H9 (cell line): ENCODE measurements at regions not wholly inside any gene's neighbourhood (a gene's known extent, or its start where the extent isn't known, plus 50 kb on each side); places are given as distances from the start of the nearest gene placed in this dataset.

ENCODE experiments used
- DNase-seq: peaks from one replicate; pipeline ENCODE4 v3.0.0-alpha.2; 2017
- H2AFZ ChIP-seq: one replicate; pipeline ENCODE4 v1.6.1; 2013; ENCODE audit warnings: mild to moderate bottlenecking, low read length, control low read depth, moderate library complexity
- H2AK5ac ChIP-seq: 2 replicates; pipeline ENCODE4 v1.6.1; 2013; ENCODE audit warnings: low read length, control low read depth, mixed read lengths; ENCODE audit not compliant: insufficient read length
- H2BK120ac ChIP-seq: one replicate; pipeline ENCODE4 v1.6.1; 2013; ENCODE audit warnings: low read depth, mild to moderate bottlenecking, low read length, control low read depth, inconsistent platforms; ENCODE audit not compliant: poor library complexity, severe bottlenecking
- H2BK12ac ChIP-seq: 2 replicates; pipeline ENCODE4 v1.6.1; 2013; ENCODE audit warnings: low read length, control low read depth, mixed read lengths, low read depth; ENCODE audit not compliant: insufficient read length
- H2BK15ac ChIP-seq: 2 replicates; pipeline ENCODE4 v1.6.1; 2013; ENCODE audit warnings: low read depth, low read length, control low read depth
- H2BK20ac ChIP-seq: one replicate; pipeline ENCODE4 v1.6.1; 2013; ENCODE audit warnings: low read depth, mild to moderate bottlenecking, low read length, control low read depth, inconsistent platforms; ENCODE audit not compliant: poor library complexity, severe bottlenecking
- H2BK5ac ChIP-seq: 2 replicates; pipeline ENCODE4 v1.6.1; 2013; ENCODE audit warnings: low read length, control low read depth, mixed read lengths; ENCODE audit not compliant: insufficient read length
- H3K14ac ChIP-seq: 2 replicates; pipeline ENCODE4 v1.6.1; 2013; ENCODE audit warnings: low read length, control low read depth; ENCODE audit not compliant: insufficient read depth
- H3K18ac ChIP-seq: 2 replicates; pipeline ENCODE4 v1.6.1; 2013; ENCODE audit warnings: low read depth, mild to moderate bottlenecking, mixed read lengths, low read length, control low read depth; ENCODE audit not compliant: insufficient read length
- H3K23ac ChIP-seq: 2 replicates; pipeline ENCODE4 v1.6.1; 2013; ENCODE audit warnings: low read length, control low read depth, mixed read lengths, low read depth; ENCODE audit not compliant: insufficient read length
- H3K23me2 ChIP-seq: 2 replicates; pipeline ENCODE4 v1.6.1; 2013; ENCODE audit warnings: low read depth, mild to moderate bottlenecking, mixed read lengths, low read length, control low read depth; ENCODE audit not compliant: insufficient read length, poor library complexity, severe bottlenecking
- H3K27ac ChIP-seq: 2 replicates; pipeline ENCODE4 v1.5.1; 2013; ENCODE audit warnings: low read length, control low read depth, mixed read lengths, low read depth; ENCODE audit not compliant: insufficient read length
- H3K27me3 ChIP-seq: 2 replicates; pipeline ENCODE4 v1.6.1; 2013; ENCODE audit warnings: low read length, control low read depth, inconsistent platforms; ENCODE audit not compliant: insufficient read depth
- H3K4ac ChIP-seq: 2 replicates; pipeline ENCODE4 v1.6.1; 2013; ENCODE audit warnings: low read depth, mild to moderate bottlenecking, control low read depth, inconsistent platforms, low read length, moderate library complexity
- H3K4me1 ChIP-seq: 2 replicates; pipeline ENCODE4 v1.6.1; 2013; ENCODE audit warnings: low read length, control low read depth, inconsistent platforms; ENCODE audit not compliant: insufficient read depth
- H3K4me2 ChIP-seq: 2 replicates; pipeline ENCODE4 v1.6.1; 2013; ENCODE audit warnings: low read length, control low read depth, mixed read lengths; ENCODE audit not compliant: insufficient read length, insufficient read depth
- H3K56ac ChIP-seq: 2 replicates; pipeline ENCODE4 v1.6.1; 2013; ENCODE audit warnings: low read depth, mild to moderate bottlenecking, mixed read lengths, low read length, control low read depth; ENCODE audit not compliant: insufficient read length
- H3K79me1 ChIP-seq: 2 replicates; pipeline ENCODE4 v1.6.1; 2013; ENCODE audit warnings: low read depth, mild to moderate bottlenecking, moderate library complexity, low read length, control low read depth, inconsistent platforms; ENCODE audit not compliant: insufficient read depth, poor library complexity, severe bottlenecking
- H3K79me2 ChIP-seq: 2 replicates; pipeline ENCODE4 v1.6.1; 2013; ENCODE audit warnings: low read length, control low read depth, inconsistent platforms; ENCODE audit not compliant: insufficient read depth
- H3K9ac ChIP-seq: 2 replicates; pipeline ENCODE4 v1.6.1; 2013; ENCODE audit warnings: low read length, control low read depth, mixed read lengths; ENCODE audit not compliant: insufficient read length; ENCODE audit errors: extremely low read depth
- H3K9me3 ChIP-seq: one replicate; pipeline ENCODE4 v1.6.1; 2013; ENCODE audit warnings: low read depth, low read length, inconsistent platforms; ENCODE audit not compliant: control insufficient read depth
- H3T11ph ChIP-seq: one replicate; pipeline ENCODE4 v1.6.1; 2013; ENCODE audit warnings: mild to moderate bottlenecking, low read length, control low read depth, inconsistent platforms
- H4K20me1 ChIP-seq: one replicate; pipeline ENCODE4 v1.6.1; 2013; ENCODE audit not compliant: control insufficient read depth, insufficient read length, insufficient read depth
- H4K5ac ChIP-seq: 2 replicates; pipeline ENCODE4 v1.6.1; 2013; ENCODE audit warnings: low read depth, mild to moderate bottlenecking, mixed read lengths, low read length, control low read depth; ENCODE audit not compliant: insufficient read length
- H4K8ac ChIP-seq: replicated peaks from 2 replicates; pipeline ENCODE4 v1.6.1; 2013; ENCODE audit warnings: low read length, control low read depth, mixed read lengths, low read depth; ENCODE audit not compliant: insufficient read length
- H4K91ac ChIP-seq: 2 replicates; pipeline ENCODE4 v1.6.1; 2013; ENCODE audit warnings: low read depth, mild to moderate bottlenecking, moderate library complexity, mixed read lengths, low read length, control low read depth; ENCODE audit not compliant: insufficient read length
- H3K27ac Mint-ChIP-seq, 3 experiments: 2 replicates in 2 of 3; 3 replicates in 1 of 3; pipeline ENCODE4 v1.8.0; 2020 to 2021; ENCODE audit warnings: mixed read lengths in 3 of 3, mild to moderate bottlenecking in 1 of 3, moderate library complexity in 1 of 3
- H3K27me3 Mint-ChIP-seq: 2 replicates; pipeline ENCODE4 v1.8.0; 2021; ENCODE audit warnings: low read depth, mild to moderate bottlenecking, moderate library complexity, mixed read lengths
- H3K36me3 Mint-ChIP-seq, 3 experiments: 2 replicates in 2 of 3; 3 replicates in 1 of 3; pipeline ENCODE4 v1.8.0; 2020 to 2021; ENCODE audit warnings: low read depth in 3 of 3, mixed read lengths in 3 of 3; ENCODE audit not compliant: insufficient read depth in 1 of 3
- H3K4me1 Mint-ChIP-seq, 2 experiments: 2 replicates each; pipeline ENCODE4 v1.8.0; 2020; ENCODE audit warnings: mixed read lengths in 2 of 2
- H3K4me3 Mint-ChIP-seq, 2 experiments: 2 replicates in 1 of 2; 3 replicates in 1 of 2; pipeline ENCODE4 v1.8.0; 2020 to 2021; ENCODE audit warnings: mild to moderate bottlenecking in 2 of 2, mixed read lengths in 2 of 2, moderate library complexity in 1 of 2
- H3K9me3 Mint-ChIP-seq, 2 experiments: 2 replicates in 1 of 2; 3 replicates in 1 of 2; pipeline ENCODE4 v1.8.0; 2020; ENCODE audit warnings: mild to moderate bottlenecking in 2 of 2, mixed read lengths in 2 of 2, moderate library complexity in 1 of 2
- CTCF ChIP-seq: fragments of 200-600 bp; sonication (generic); conservative IDR thresholded peaks from 3 replicates; pipeline ENCODE4 v1.8.0; 2021; ENCODE audit warnings: antibody characterized with exemption, mild to moderate bottlenecking
- whole genome bisulfite sequencing: extraction: QIAGEN DNeasy Blood & Tissue Kit; methylation state at CpG from one replicate; pipeline ENCODE4 v1.1.7; 2013; ENCODE audit warnings: missing lambda C conversion rate, low lambda C conversion rate, mixed read lengths; ENCODE audit not compliant: insufficient read length; ENCODE audit errors: extremely low coverage; 5-methylcytosine and 5-hydroxymethylcytosine counted together

- Histone ChIP-seq H2BK5ac (no peak overlapping the region), H3K4ac (no peak overlapping the region), H3K23ac (no peak overlapping the region), H3K9me3 (no peaks in the 10 kb centered on the region), H3T11ph (no peak overlapping the region), H3K9ac (no peak overlapping the region), H4K8ac (no peak overlapping the region), H3K79me2 (no peaks in the 10 kb centered on the region), H2AFZ (peak overlapping the region; percentile 61), H3K27me3 (no peaks in the 10 kb centered on the region), H2BK15ac (no peak overlapping the region), H3K4me1 (peaks cover 9% of the 10 kb centered on the region; the same call in 1 of the 2 replicates), H2BK12ac (no peak overlapping the region), H2BK20ac (no peak overlapping the region), H2AK5ac (no peak overlapping the region), H3K4me2 (peak overlapping the region; percentile 31), H4K20me1 (no peaks in the 10 kb centered on the region), H4K5ac (no peak overlapping the region), H4K91ac (no peak overlapping the region), H3K18ac (no peak overlapping the region), H3K27ac (no peak overlapping the region), H3K14ac (no peak overlapping the region), H2BK120ac (no peak overlapping the region), H3K79me1 (no peaks in the 10 kb centered on the region), H3K23me2 (no peaks in the 10 kb centered on the region), H3K56ac (no peak overlapping the region)
- Mint-ChIP-seq H3K4me3 (peak overlapping the region in 1 of 2 experiments; percentile 27; a peak in 1 of 5 replicates), H3K27ac (peak overlapping the region; percentile 36 to 90 (median 75); a peak in 5 of 7 replicates), H3K36me3 (peaks cover 0 to 2% (median 0%) of the 10 kb centered on the region in 3 experiments; a peak in 1 of 7 replicates), H3K27me3 (no peaks in the 10 kb centered on the region), H3K9me3 (no peaks in the 10 kb centered on the region), H3K4me1 (peaks cover 33 to 35% of the 10 kb centered on the region in 2 experiments)
- TF ChIP-seq CTCF: peak; percentile 28; the same call in 1 of the 3 replicates
- DNase-seq: peak; percentile 86
- no CpG with 5 or more reads among the region's 6 CpGs for WGBS
Observed at GRCh38 chr7:94301024-94301586, 93.6 kb upstream of the COL1A2 start.
